D721Med (cell line): ENCODE measurements at regions not wholly inside any gene's neighbourhood (a gene's known extent, or its start where the extent isn't known, plus 50 kb on each side); places are given as distances from the start of the nearest gene placed in this dataset.
"Not testable (repeated sequence)": the region's sequence is repeated elsewhere in the genome, so short reads cannot be mapped to it uniquely, and the experiment has no call there.

Experiments used
- DNase-seq: peaks from one replicate; pipeline ENCODE4 v3.0.0; 2011; ENCODE audit warnings: low spot score; ENCODE audit not compliant: insufficient read length
- FAIRE-seq: peaks from 2 replicates; lab custom pipeline; 2011; peaks lifted over from hg19 to GRCh38; lab: Jason Lieb, UNC
- TF ChIP-seq, protein P1 (sequence below): IDR thresholded peaks from 2 replicates; pipeline ENCODE4 v1.5.1; 2012; ENCODE audit warnings: mild to moderate bottlenecking, control low read depth; ENCODE audit not compliant: insufficient read depth; ENCODE audit errors: missing control alignments

DNA sequence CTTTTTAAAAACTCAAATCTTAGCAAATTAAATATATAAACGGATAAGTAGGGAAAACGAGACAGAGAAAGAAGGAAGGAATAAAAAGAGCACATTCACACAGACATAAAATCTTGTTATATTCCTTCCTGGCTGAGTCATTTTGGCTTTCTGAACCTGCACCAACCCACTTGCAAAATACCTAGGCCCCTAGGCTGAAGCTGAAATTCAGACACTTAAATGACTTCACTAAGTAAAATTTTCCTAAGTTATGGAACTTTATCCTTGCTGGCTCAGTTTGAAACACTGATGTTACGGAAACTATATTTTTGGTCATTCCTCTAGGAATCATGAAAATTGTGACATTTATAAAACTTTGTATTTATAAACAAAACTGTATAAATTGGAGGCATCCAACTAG, 462.8 kb upstream of the NFIA start:
- DNase-seq (no peak), FAIRE-seq (no peak)
- TF ChIP-seq, protein P1, sequence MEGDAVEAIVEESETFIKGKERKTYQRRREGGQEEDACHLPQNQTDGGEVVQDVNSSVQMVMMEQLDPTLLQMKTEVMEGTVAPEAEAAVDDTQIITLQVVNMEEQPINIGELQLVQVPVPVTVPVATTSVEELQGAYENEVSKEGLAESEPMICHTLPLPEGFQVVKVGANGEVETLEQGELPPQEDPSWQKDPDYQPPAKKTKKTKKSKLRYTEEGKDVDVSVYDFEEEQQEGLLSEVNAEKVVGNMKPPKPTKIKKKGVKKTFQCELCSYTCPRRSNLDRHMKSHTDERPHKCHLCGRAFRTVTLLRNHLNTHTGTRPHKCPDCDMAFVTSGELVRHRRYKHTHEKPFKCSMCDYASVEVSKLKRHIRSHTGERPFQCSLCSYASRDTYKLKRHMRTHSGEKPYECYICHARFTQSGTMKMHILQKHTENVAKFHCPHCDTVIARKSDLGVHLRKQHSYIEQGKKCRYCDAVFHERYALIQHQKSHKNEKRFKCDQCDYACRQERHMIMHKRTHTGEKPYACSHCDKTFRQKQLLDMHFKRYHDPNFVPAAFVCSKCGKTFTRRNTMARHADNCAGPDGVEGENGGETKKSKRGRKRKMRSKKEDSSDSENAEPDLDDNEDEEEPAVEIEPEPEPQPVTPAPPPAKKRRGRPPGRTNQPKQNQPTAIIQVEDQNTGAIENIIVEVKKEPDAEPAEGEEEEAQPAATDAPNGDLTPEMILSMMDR = no peak

DNA sequence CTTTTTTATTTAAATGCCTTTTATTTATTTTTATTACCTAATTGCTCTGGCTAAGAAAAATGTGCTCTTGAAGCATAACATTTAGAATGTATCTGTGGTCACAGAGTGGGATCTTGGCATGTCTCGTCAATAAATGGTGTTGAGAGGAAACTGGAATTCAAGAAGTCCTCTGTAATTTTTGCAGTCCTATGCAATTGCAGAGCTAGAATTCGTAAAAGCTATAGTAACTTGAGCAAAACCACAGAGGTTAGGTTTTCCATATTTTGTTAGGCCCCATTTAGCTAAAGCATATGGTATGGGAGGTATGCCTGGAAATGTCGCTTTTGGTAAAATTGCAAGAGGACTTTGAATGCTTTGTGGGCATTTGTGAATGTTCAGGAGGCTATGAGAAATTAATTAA, 466.7 kb upstream of the NFIA start:
- no peak for FAIRE-seq

DNA sequence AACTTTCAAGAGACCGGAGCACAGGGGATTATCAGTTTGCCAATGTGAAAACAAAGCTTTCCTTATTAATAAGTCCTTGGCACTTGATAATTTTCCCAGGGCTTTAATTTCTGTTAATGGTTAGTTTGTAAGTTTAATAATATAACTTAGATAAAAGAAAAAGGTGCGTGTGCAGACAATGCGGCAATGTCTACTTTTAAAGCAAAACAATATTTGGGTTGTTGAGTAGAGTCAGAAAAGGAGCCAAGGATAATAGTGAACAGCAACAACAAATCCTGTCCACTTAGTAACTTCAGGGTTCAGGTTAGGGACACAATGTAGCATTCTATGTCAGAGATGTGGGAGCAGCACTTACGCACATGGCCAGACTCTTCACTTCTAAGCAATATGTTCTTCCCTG, 469.6 kb upstream of the NFIA start:
- DNase-seq (no peak), FAIRE-seq (no peak)
- TF ChIP-seq, protein P1 = no peak

More for the DNA sequence above, 466.7 kb upstream of the NFIA start:
- DNase-seq = no peak
- TF ChIP-seq, protein P1 = no peak

DNA sequence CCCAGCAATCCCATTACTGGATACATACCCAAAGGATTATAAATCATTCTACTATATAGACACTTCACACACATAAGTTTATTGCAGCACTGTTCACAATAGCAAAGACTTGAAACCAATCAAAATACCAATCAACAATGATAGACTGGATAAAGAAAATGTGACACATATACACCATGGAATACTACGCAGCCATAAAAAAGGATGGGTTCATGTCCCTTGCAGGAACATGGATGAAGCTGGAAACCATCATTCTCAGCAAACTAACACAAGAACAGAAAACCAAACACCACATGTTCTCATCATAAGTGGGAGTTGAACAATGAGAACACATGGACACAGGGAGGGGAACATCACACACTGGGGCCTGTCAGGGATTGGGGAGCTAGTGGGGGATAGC, 475.4 kb upstream of the NFIA start:
- not testable (repeated sequence) for FAIRE-seq, DNase-seq

DNA sequence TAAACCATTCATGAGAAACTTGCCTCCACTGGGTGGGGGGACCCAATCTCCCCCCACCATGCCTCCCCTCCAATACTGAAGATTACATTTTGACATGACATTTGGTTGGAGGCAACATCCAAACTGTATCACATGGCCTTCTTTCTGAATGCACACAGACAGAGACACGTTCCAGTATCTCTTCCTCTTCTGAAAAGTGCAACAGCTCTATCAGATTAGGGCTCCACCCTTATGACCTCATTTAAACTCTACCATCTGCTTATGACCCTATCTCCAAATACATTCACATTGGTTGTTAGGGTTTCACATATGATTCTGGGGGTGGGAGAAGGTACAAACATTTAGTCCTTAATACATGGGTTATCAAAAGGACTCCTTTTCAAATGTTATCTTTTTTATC, 481.8 kb upstream of the NFIA start:
- FAIRE-seq = no peak
- DNase-seq = no peak
- TF ChIP-seq, protein P1 = no peak

DNA sequence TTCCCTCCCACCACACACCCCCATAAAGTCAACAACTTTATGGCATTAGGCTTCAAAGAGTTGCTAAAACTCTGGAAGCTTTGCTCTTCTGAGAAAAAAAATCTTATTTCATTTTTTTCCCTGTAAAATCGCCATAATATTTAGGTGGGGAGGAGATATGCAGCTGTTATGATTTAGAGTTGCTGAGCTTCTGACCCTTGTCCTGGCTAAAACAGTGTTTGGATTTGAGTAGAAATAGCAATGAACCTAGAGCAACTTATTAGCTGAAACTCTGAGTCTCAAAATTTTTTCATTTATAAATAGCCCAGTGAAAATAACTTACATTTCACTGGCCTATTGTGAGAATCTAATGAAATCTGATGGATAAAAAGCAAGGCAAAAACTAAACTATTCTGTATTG, 482.8 kb upstream of the NFIA start:
- TF ChIP-seq, protein P1 = no peak
- DNase-seq (no peak), FAIRE-seq (no peak)

DNA sequence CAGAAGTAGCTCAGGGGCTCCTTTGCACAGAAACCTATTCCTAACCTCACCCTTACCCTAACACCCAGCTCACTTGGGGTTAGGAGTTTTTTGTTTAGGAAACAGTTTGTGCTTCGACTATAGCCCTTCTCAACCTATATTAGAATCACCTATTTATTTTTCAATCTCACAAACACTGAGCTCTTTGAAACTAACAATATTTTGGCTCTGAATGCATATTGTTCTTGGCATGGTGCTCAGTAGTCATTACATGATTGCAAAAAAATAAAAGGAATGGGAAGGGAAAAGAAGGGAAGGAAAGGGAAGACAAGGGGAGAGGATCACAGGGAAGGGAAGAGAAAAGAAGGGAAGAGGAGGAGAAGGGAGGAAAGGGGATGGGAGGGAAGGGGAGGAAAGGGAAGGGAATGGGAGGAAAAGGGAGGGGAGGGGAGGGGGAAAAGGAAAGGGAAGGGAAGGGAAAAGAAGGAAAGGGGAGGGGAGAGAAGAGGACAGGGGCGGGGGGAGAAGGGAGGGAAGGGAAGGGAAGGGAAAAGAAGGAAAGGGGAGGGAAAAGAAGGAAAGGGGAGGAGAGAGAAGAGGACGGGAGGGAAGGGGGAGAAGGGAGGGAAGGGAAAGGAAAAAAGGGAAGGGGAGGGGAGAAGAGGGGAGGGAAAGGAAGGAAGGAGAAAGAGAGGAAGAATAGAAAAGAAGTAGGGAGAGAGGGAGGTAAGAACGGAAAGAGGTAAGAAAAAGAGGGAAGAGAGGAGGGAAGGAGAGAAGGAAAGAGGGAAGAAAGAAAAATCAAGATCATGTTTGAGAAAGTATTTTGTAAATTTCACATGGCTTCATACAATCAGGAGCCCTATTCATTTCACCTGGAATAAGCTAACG, 484.1 kb upstream of the NFIA start:
- no peak for DNase-seq

More for the DNA sequence above, 484.1 kb upstream of the NFIA start:
- FAIRE-seq = no peak
- TF ChIP-seq, protein P1 = no peak
